Spinal cord (tissue), 9 donors: ENCODE measurements at regions not wholly inside any gene's neighbourhood (a gene's known extent, or its start where the extent isn't known, plus 50 kb on each side); places are given as distances from the start of the nearest gene placed in this dataset.

ENCODE experiments used
- DNase-seq, 6 donors: peaks; one replicate each; pipeline versions ENCODE4 v3.0.0 to v3.0.0-alpha.2; 2013 to 2015; ENCODE audit warnings: low spot score in 6 of 6, low read depth in 4 of 6
- H3K27ac ChIP-seq: one replicate; pipeline ENCODE4 v1.5.1; 2013; ENCODE audit warnings: low read depth, low read length, control low read depth
- H3K27me3 ChIP-seq: one replicate; pipeline ENCODE4 v1.6.1; 2013; ENCODE audit warnings: low read length; ENCODE audit not compliant: control insufficient read depth, insufficient read depth
- H3K36me3 ChIP-seq: one replicate; pipeline ENCODE4 v1.6.1; 2013; ENCODE audit warnings: low read length; ENCODE audit not compliant: control insufficient read depth, insufficient read depth
- H3K4me1 ChIP-seq: one replicate; pipeline ENCODE4 v1.6.1; 2013; ENCODE audit warnings: low read length; ENCODE audit not compliant: control insufficient read depth, insufficient read depth
- H3K4me3 ChIP-seq: one replicate; pipeline ENCODE4 v1.5.1; 2013; ENCODE audit warnings: low read depth, low read length, control low read depth
- H3K9me3 ChIP-seq: one replicate; pipeline ENCODE4 v1.6.1; 2013; ENCODE audit warnings: low read length; ENCODE audit not compliant: control insufficient read depth, insufficient read depth
- WGBS: methylation state at CpG from one replicate; pipeline ENCODE4 v1.1.5; 2013; ENCODE audit warnings: missing lambda C conversion rate; ENCODE audit not compliant: insufficient coverage; 5-methylcytosine and 5-hydroxymethylcytosine counted together
- donor health status: healthy.

- H3K36me3 ChIP-seq, result no peaks in the 10 kb centered on the region
- no peaks in the 10 kb centered on the region for H3K9me3 ChIP-seq
- no CpG with 5 or more reads among the region's 3 CpGs for WGBS
- no peaks in the 10 kb centered on the region for H3K27me3 ChIP-seq
- peak in 1 of 6 donors; percentile 66 for DNase-seq
- H3K4me1 ChIP-seq, result no peaks in the 10 kb centered on the region
- H3K27ac ChIP-seq, result no peak overlapping the region
- no peak overlapping the region for H3K4me3 ChIP-seq
Measured at GRCh38 chr3:24911076-24911475, 416.4 kb upstream of the THRB start.

GRCh38 chr3:24915639-24916038 is 421.0 kb upstream of the THRB start:
- Histone ChIP-seq H3K36me3 (no peaks in the 10 kb centered on the region), H3K27ac (no peak overlapping the region), H3K4me3 (no peak overlapping the region), H3K4me1 (no peaks in the 10 kb centered on the region), H3K9me3 (no peaks in the 10 kb centered on the region), H3K27me3 (no peaks in the 10 kb centered on the region)
- WGBS, result 100% methylated on average over 1 of the region's 2 CpGs
- DNase-seq, result no peak

GRCh38 chr3:24917908-24918307 is 423.3 kb upstream of the THRB start:
- no peaks in the 10 kb centered on the region for H3K9me3 ChIP-seq
- 76% methylated on average over 2 of the region's 5 CpGs for whole genome bisulfite sequencing
- H3K4me3 ChIP-seq, result no peak overlapping the region
- H3K27me3 ChIP-seq, result no peaks in the 10 kb centered on the region
- DNase-seq, result no peak
- H3K27ac ChIP-seq, result no peak overlapping the region
- H3K36me3 ChIP-seq, result no peaks in the 10 kb centered on the region
- H3K4me1 ChIP-seq, result no peaks in the 10 kb centered on the region

GRCh38 chr3:24923570-24923969 is 428.9 kb upstream of the THRB start:
- no peak for DNase-seq
- no peaks in the 10 kb centered on the region for H3K9me3 ChIP-seq
- H3K4me3 ChIP-seq, result no peak overlapping the region
- H3K36me3 ChIP-seq, result no peaks in the 10 kb centered on the region
- 78% methylated on average over 2 of the region's 2 CpGs for WGBS
- no peaks in the 10 kb centered on the region for H3K27me3 ChIP-seq
- no peak overlapping the region for H3K27ac ChIP-seq
- H3K4me1 ChIP-seq, result no peaks in the 10 kb centered on the region

GRCh38 chr3:24929521-24929920 is 434.9 kb upstream of the THRB start:
- H3K36me3 ChIP-seq, result no peaks in the 10 kb centered on the region
- H3K27me3 ChIP-seq, result no peaks in the 10 kb centered on the region
- no peaks in the 10 kb centered on the region for H3K4me1 ChIP-seq
- DNase-seq, result no peak
- H3K27ac ChIP-seq, result no peak overlapping the region
- H3K9me3 ChIP-seq, result no peaks in the 10 kb centered on the region
- no CpG with 5 or more reads among the region's 1 CpG for WGBS
- no peak overlapping the region for H3K4me3 ChIP-seq

- Histone ChIP-seq H3K9me3 (no peaks in the 10 kb centered on the region), H3K4me3 (no peak overlapping the region), H3K27me3 (no peaks in the 10 kb centered on the region), H3K4me1 (no peaks in the 10 kb centered on the region), H3K27ac (no peak overlapping the region), H3K36me3 (no peaks in the 10 kb centered on the region)
- no peak for DNase-seq
- 91% methylated on average over 3 of the region's 3 CpGs for WGBS
Measured at GRCh38 chr3:24933401-24933800, 438.8 kb upstream of the THRB start.

- 60% methylated on average over 1 of the region's 1 CpG for WGBS
- Histone ChIP-seq H3K27me3 (no peaks in the 10 kb centered on the region), H3K27ac (no peak overlapping the region), H3K4me1 (no peaks in the 10 kb centered on the region), H3K36me3 (no peaks in the 10 kb centered on the region), H3K9me3 (no peaks in the 10 kb centered on the region), H3K4me3 (no peak overlapping the region)
- no peak for DNase-seq
Measured at GRCh38 chr3:24936574-24936973, 441.9 kb upstream of the THRB start.

GRCh38 chr3:24937228-24937627 is 442.6 kb upstream of the THRB start:
- 97% methylated on average over 4 of the region's 5 CpGs for WGBS
- Histone ChIP-seq H3K27ac (no peak overlapping the region), H3K9me3 (no peaks in the 10 kb centered on the region), H3K4me1 (no peaks in the 10 kb centered on the region), H3K27me3 (no peaks in the 10 kb centered on the region), H3K36me3 (no peaks in the 10 kb centered on the region), H3K4me3 (no peak overlapping the region)
- no peak for DNase-seq

GRCh38 chr3:24937780-24938179 is 443.1 kb upstream of the THRB start:
- no peaks in the 10 kb centered on the region for H3K4me1 ChIP-seq
- H3K36me3 ChIP-seq, result no peaks in the 10 kb centered on the region
- no peak overlapping the region for H3K27ac ChIP-seq
- no peak for DNase-seq
- H3K4me3 ChIP-seq, result no peak overlapping the region
- H3K27me3 ChIP-seq, result no peaks in the 10 kb centered on the region
- H3K9me3 ChIP-seq, result no peaks in the 10 kb centered on the region
- no CpG with 5 or more reads among the region's 5 CpGs for WGBS

- no peak overlapping the region for H3K4me3 ChIP-seq
- no CpG with 5 or more reads among the region's 3 CpGs for WGBS
- H3K27me3 ChIP-seq, result no peaks in the 10 kb centered on the region
- DNase-seq, result no peak
- no peaks in the 10 kb centered on the region for H3K9me3 ChIP-seq
- no peaks in the 10 kb centered on the region for H3K36me3 ChIP-seq
- no peaks in the 10 kb centered on the region for H3K4me1 ChIP-seq
- no peak overlapping the region for H3K27ac ChIP-seq
Measured at GRCh38 chr3:24943961-24944360, 449.3 kb upstream of the THRB start.
